Erythroblast (primary cell): ENCODE measurements at regions not wholly inside any gene's neighbourhood (a gene's known extent, or its start where the extent isn't known, plus 50 kb on each side); places are given as distances from the start of the nearest gene placed in this dataset.

Source experiments
- GATA1 ChIP-seq: IDR thresholded peaks from 2 replicates; pipeline ENCODE4 v1.6.1; 2011; ENCODE audit warnings: low read depth, mild to moderate bottlenecking, control low read depth, low read length, moderate library complexity
- POLR2A ChIP-seq: IDR thresholded peaks from 2 replicates; pipeline ENCODE4 v1.6.1; 2011; ENCODE audit warnings: mild to moderate bottlenecking, low read length

DNA sequence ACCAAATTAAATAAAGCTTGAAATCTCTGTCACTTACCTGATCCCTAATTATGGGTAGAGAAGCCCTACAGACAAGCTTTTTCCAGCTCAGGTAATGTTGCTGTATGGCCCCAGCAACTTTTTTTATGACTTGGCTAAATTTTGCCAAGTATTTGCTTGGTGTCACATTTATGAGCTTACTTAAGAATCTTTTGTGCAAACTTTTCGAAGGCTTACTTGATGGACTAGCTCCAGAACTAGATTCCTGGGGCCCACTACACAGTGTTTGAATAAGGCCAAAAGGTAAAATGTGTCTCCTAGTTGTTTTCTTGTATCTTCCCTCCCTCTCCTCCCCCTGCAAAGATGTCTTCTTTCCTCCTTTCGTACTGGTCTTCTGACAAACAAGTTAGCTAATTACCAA lies 257.9 kb downstream of the OSR1 start:
- no peak for TF ChIP-seq POLR2A
- TF ChIP-seq GATA1, result no peak
